GM23338 (cell line): ENCODE measurements at regions not wholly inside any gene's neighbourhood (a gene's known extent, or its start where the extent isn't known, plus 50 kb on each side); places are given as distances from the start of the nearest gene placed in this dataset.

Source experiments
- ATAC-seq: fragments of 200-7000 bp; cut with Tn5 transposase; 3 replicates; pipeline ENCODE4 v1.9.1; 2020
- DNase-seq: peaks from one replicate; pipeline ENCODE4 v3.0.0-alpha.2; 2015; ENCODE audit warnings: low spot score
- H2AFZ ChIP-seq: fragments of 200-600 bp; sonication (generic); 2 replicates; pipeline ENCODE4 v1.8.0; 2016; ENCODE audit warnings: antibody characterized with exemption, mild to moderate bottlenecking, moderate library complexity
- H3F3A ChIP-seq: fragments of 200-600 bp; sonication (generic); replicated peaks from 2 replicates; pipeline ENCODE4 v1.8.0; 2017; ENCODE audit warnings: antibody characterized with exemption, mixed run types, low read depth
- H3K27ac ChIP-seq: fragments of 200-600 bp; sonication (generic); 2 replicates; pipeline ENCODE4 v1.6.1; 2016; ENCODE audit warnings: low read depth
- H3K27me3 ChIP-seq: fragments of 200-600 bp; sonication (generic); 2 replicates; pipeline ENCODE4 v1.8.0; 2016; ENCODE audit warnings: mild to moderate bottlenecking, mixed run types, moderate library complexity; ENCODE audit not compliant: insufficient read depth
- H3K36me3 ChIP-seq: fragments of 200-600 bp; sonication (generic); 2 replicates; pipeline ENCODE4 v1.8.0; 2016; ENCODE audit warnings: mild to moderate bottlenecking; ENCODE audit not compliant: insufficient read depth
- H3K4me1 ChIP-seq: fragments of 200-600 bp; sonication (generic); 2 replicates; pipeline ENCODE4 v1.8.0; 2016; ENCODE audit warnings: mild to moderate bottlenecking, moderate library complexity; ENCODE audit not compliant: insufficient read depth
- H3K4me2 ChIP-seq: fragments of 200-600 bp; sonication (generic); 2 replicates; pipeline ENCODE4 v1.7.1; 2017; ENCODE audit warnings: mixed run types
- H3K4me3 ChIP-seq: fragments of 200-600 bp; sonication (generic); 2 replicates; pipeline ENCODE4 v1.6.1; 2016; ENCODE audit warnings: mixed run types
- H3K79me2 ChIP-seq: fragments of 200-600 bp; sonication (generic); replicated peaks from 2 replicates; pipeline ENCODE4 v1.8.0; 2017; ENCODE audit warnings: mild to moderate bottlenecking; ENCODE audit not compliant: insufficient read depth
- H3K9me2 ChIP-seq: fragments of 200-600 bp; sonication (generic); 2 replicates; pipeline ENCODE4 v1.8.0; 2017; ENCODE audit not compliant: insufficient read depth
- H4K20me1 ChIP-seq: fragments of 200-600 bp; sonication (generic); replicated peaks from 2 replicates; pipeline ENCODE4 v1.8.0; 2017; ENCODE audit warnings: mild to moderate bottlenecking; ENCODE audit not compliant: insufficient read depth
- H3K27ac Mint-ChIP-seq: 2 replicates; pipeline ENCODE4 v1.8.0; 2020; ENCODE audit warnings: inconsistent platforms, mild to moderate bottlenecking, moderate library complexity, mixed read lengths
- H3K27me3 Mint-ChIP-seq: 3 replicates; pipeline ENCODE4 v1.8.0; 2022; ENCODE audit warnings: low read depth, mild to moderate bottlenecking, moderate library complexity, mixed read lengths, inconsistent platforms; ENCODE audit not compliant: insufficient read depth, poor library complexity
- H3K36me3 Mint-ChIP-seq: 3 replicates; pipeline ENCODE4 v1.8.0; 2021; ENCODE audit warnings: low read depth, mild to moderate bottlenecking, inconsistent platforms, moderate library complexity, mixed read lengths
- H3K4me1 Mint-ChIP-seq: 3 replicates; pipeline ENCODE4 v1.8.0; 2020; ENCODE audit warnings: mild to moderate bottlenecking, inconsistent platforms, mixed read lengths
- H3K4me3 Mint-ChIP-seq: 3 replicates; pipeline ENCODE4 v1.8.0; 2021; ENCODE audit warnings: moderate library complexity, mild to moderate bottlenecking, inconsistent platforms, mixed read lengths
- H3K9me3 Mint-ChIP-seq: 3 replicates; pipeline ENCODE4 v1.8.0; 2020; ENCODE audit warnings: moderate library complexity, mild to moderate bottlenecking, inconsistent platforms, mixed read lengths
- EZH2 ChIP-seq: fragments of 200-600 bp; sonication (generic); IDR thresholded peaks from one replicate; pipeline ENCODE4 v1.8.0; 2017; ENCODE audit warnings: antibody characterized with exemption, mild to moderate bottlenecking, low read depth; ENCODE audit not compliant: unreplicated experiment
- EZH2phosphoT487 ChIP-seq: fragments of 200-600 bp; sonication (generic); IDR thresholded peaks from one replicate; pipeline ENCODE4 v1.8.1; 2018; ENCODE audit warnings: antibody characterized with exemption; ENCODE audit not compliant: unreplicated experiment
- NANOG ChIP-seq: IDR thresholded peaks from 2 replicates; pipeline ENCODE4 v1.6.1; 2016; ENCODE audit warnings: antibody characterized with exemption, borderline replicate concordance
- POLR2AphosphoS5 ChIP-seq: IDR thresholded peaks from 2 replicates; pipeline ENCODE4 v1.6.1; 2016; ENCODE audit warnings: antibody characterized with exemption, low read depth
- STAT1 ChIP-seq: IDR thresholded peaks from one replicate; pipeline ENCODE4 v1.6.1; 2016; ENCODE audit warnings: antibody characterized with exemption; ENCODE audit not compliant: unreplicated experiment
- ZNF114 ChIP-seq: fragments of 250-450 bp; sonication (Bioruptor Pico); IDR thresholded peaks from 2 replicates; pipeline ENCODE4 v1.5.0; 2020; ENCODE audit warnings: mild to moderate bottlenecking, moderate library complexity
- ZNF331 ChIP-seq: fragments of 250-450 bp; sonication (Bioruptor Pico); IDR thresholded peaks from 2 replicates; pipeline ENCODE4 v1.5.0; 2020; ENCODE audit warnings: low read depth, mild to moderate bottlenecking, moderate library complexity
- TF ChIP-seq, protein P1 (sequence below): IDR thresholded peaks from 2 replicates; pipeline ENCODE4 v1.6.1; 2016; ENCODE audit warnings: antibody characterized with exemption
- TF ChIP-seq, protein P2 (sequence below), 2 experiments: fragments of 200-600 bp in 1 of 2; sonication (generic) in 1 of 2; conservative IDR thresholded peaks; 2 replicates each; pipeline versions ENCODE4 v1.5.1 to v1.6.1; 2016 to 2017; ENCODE audit warnings: antibody characterized with exemption in 2 of 2, low read depth in 2 of 2, mild to moderate bottlenecking in 2 of 2, moderate library complexity in 1 of 2
- TF ChIP-seq, protein P3 (sequence below): fragments of 250-450 bp; sonication (Bioruptor Pico); IDR thresholded peaks from 2 replicates; pipeline ENCODE4 v1.5.0; 2020; ENCODE audit warnings: mild to moderate bottlenecking, moderate library complexity
- TF ChIP-seq, protein P4 (sequence below): IDR thresholded peaks from one replicate; pipeline ENCODE4 v1.6.1; 2018; ENCODE audit warnings: antibody characterized with exemption; ENCODE audit not compliant: unreplicated experiment

DNA sequence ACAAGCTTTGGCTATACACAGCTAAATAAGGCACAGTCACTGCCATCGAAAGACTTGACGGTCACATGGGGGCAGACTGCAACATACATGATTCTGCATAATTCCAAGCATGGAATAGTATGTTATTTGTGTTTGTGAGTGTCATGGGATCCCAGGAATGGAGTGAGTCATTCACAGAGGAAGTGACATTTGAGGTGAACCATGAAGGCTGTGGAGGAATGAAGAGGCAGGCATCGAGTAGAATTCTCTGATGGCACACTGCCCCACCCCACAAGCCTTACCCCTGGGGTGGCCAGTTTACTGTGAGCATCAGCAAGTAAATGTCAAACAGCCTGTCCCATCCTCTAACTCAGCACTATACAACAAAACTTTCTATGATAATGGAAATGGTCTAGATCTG, 619.7 kb downstream of the MID1IP1 start (continued):
- TF ChIP-seq EZH2 (no peak), POLR2AphosphoS5 (no peak), ZNF114 (CRISPR knock-in tag) (no peak), STAT1 (no peak), ZNF331 (CRISPR knock-in tag) (no peak)
- TF ChIP-seq, protein P1, sequence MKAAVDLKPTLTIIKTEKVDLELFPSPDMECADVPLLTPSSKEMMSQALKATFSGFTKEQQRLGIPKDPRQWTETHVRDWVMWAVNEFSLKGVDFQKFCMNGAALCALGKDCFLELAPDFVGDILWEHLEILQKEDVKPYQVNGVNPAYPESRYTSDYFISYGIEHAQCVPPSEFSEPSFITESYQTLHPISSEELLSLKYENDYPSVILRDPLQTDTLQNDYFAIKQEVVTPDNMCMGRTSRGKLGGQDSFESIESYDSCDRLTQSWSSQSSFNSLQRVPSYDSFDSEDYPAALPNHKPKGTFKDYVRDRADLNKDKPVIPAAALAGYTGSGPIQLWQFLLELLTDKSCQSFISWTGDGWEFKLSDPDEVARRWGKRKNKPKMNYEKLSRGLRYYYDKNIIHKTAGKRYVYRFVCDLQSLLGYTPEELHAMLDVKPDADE, result no peak

DNA sequence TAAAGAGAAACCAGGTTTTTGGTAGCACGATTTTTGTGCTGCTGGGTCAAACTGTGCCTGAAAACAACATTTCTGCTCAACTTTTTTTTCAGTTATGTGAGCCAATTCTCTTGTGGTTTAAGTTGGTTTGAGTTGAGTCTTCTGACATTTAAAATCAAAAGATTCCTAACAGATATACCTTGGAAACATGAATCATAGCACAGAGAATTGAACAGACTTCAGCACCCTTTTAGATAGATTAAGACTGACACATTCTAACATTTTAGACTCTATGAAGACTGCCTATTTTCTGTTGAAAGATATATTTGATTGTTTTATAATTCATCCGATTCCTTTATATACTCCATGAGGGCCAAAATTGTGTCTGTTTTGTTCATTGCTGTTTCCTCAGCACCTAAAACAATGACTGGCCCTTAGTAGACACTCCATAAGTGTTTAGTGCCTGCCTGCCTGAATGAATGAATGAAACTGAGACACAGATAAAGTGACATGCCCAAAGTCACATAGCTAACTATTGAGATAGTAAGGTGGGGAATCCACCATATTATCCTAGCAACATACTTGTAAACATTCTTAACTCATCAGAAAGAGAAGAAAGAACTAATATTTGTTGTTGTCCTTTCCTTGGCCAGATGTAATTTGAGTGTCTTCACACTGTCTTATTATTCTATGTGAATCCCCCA, 624.0 kb downstream of the MID1IP1 start:
- H3K4me2 ChIP-seq, result no peak overlapping the region
- no peaks in the 10 kb centered on the region for H3K9me2 ChIP-seq
- H2AFZ ChIP-seq, result no peak overlapping the region
- Mint-ChIP-seq H3K27me3 (peaks cover 6% of the 10 kb centered on the region), H3K36me3 (no peaks in the 10 kb centered on the region), H3K27ac (no peak overlapping the region), H3K9me3 (no peaks in the 10 kb centered on the region), H3K4me1 (no peaks in the 10 kb centered on the region), H3K4me3 (no peak overlapping the region)
- TF ChIP-seq EZH2 (no peak), EZH2phosphoT487 (no peak), NANOG (no peak), STAT1 (no peak)
- TF ChIP-seq, protein P2, sequence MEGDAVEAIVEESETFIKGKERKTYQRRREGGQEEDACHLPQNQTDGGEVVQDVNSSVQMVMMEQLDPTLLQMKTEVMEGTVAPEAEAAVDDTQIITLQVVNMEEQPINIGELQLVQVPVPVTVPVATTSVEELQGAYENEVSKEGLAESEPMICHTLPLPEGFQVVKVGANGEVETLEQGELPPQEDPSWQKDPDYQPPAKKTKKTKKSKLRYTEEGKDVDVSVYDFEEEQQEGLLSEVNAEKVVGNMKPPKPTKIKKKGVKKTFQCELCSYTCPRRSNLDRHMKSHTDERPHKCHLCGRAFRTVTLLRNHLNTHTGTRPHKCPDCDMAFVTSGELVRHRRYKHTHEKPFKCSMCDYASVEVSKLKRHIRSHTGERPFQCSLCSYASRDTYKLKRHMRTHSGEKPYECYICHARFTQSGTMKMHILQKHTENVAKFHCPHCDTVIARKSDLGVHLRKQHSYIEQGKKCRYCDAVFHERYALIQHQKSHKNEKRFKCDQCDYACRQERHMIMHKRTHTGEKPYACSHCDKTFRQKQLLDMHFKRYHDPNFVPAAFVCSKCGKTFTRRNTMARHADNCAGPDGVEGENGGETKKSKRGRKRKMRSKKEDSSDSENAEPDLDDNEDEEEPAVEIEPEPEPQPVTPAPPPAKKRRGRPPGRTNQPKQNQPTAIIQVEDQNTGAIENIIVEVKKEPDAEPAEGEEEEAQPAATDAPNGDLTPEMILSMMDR (conservative IDR thresholded peaks at IDR 0.05; ENCODE audit: low read depth in 2 of 2), result no peak
- TF ChIP-seq, protein P1, result no peak
- TF ChIP-seq, protein P3, sequence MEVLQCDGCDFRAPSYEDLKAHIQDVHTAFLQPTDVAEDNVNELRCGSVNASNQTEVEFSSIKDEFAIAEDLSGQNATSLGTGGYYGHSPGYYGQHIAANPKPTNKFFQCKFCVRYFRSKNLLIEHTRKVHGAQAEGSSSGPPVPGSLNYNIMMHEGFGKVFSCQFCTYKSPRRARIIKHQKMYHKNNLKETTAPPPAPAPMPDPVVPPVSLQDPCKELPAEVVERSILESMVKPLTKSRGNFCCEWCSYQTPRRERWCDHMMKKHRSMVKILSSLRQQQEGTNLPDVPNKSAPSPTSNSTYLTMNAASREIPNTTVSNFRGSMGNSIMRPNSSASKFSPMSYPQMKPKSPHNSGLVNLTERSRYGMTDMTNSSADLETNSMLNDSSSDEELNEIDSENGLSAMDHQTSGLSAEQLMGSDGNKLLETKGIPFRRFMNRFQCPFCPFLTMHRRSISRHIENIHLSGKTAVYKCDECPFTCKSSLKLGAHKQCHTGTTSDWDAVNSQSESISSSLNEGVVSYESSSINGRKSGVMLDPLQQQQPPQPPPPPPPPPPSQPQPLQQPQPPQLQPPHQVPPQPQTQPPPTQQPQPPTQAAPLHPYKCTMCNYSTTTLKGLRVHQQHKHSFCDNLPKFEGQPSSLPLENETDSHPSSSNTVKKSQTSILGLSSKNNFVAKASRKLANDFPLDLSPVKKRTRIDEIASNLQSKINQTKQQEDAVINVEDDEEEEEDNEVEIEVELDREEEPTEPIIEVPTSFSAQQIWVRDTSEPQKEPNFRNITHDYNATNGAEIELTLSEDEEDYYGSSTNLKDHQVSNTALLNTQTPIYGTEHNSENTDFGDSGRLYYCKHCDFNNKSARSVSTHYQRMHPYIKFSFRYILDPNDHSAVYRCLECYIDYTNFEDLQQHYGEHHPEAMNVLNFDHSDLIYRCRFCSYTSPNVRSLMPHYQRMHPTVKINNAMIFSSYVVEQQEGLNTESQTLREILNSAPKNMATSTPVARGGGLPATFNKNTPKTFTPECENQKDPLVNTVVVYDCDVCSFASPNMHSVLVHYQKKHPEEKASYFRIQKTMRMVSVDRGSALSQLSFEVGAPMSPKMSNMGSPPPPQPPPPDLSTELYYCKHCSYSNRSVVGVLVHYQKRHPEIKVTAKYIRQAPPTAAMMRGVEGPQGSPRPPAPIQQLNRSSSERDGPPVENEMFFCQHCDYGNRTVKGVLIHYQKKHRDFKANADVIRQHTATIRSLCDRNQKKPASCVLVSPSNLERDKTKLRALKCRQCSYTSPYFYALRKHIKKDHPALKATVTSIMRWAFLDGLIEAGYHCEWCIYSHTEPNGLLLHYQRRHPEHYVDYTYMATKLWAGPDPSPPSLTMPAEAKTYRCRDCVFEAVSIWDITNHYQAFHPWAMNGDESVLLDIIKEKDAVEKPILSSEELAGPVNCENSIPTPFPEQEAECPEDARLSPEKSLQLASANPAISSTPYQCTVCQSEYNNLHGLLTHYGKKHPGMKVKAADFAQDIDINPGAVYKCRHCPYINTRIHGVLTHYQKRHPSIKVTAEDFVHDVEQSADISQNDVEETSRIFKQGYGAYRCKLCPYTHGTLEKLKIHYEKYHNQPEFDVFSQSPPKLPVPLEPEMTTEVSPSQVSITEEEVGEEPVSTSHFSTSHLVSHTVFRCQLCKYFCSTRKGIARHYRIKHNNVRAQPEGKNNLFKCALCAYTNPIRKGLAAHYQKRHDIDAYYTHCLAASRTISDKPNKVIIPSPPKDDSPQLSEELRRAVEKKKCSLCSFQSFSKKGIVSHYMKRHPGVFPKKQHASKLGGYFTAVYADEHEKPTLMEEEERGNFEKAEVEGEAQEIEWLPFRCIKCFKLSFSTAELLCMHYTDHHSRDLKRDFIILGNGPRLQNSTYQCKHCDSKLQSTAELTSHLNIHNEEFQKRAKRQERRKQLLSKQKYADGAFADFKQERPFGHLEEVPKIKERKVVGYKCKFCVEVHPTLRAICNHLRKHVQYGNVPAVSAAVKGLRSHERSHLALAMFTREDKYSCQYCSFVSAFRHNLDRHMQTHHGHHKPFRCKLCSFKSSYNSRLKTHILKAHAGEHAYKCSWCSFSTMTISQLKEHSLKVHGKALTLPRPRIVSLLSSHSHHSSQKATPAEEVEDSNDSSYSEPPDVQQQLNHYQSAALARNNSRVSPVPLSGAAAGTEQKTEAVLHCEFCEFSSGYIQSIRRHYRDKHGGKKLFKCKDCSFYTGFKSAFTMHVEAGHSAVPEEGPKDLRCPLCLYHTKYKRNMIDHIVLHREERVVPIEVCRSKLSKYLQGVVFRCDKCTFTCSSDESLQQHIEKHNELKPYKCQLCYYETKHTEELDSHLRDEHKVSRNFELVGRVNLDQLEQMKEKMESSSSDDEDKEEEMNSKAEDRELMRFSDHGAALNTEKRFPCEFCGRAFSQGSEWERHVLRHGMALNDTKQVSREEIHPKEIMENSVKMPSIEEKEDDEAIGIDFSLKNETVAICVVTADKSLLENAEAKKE (CRISPR knock-in tag), result no peak
- TF ChIP-seq, protein P4, sequence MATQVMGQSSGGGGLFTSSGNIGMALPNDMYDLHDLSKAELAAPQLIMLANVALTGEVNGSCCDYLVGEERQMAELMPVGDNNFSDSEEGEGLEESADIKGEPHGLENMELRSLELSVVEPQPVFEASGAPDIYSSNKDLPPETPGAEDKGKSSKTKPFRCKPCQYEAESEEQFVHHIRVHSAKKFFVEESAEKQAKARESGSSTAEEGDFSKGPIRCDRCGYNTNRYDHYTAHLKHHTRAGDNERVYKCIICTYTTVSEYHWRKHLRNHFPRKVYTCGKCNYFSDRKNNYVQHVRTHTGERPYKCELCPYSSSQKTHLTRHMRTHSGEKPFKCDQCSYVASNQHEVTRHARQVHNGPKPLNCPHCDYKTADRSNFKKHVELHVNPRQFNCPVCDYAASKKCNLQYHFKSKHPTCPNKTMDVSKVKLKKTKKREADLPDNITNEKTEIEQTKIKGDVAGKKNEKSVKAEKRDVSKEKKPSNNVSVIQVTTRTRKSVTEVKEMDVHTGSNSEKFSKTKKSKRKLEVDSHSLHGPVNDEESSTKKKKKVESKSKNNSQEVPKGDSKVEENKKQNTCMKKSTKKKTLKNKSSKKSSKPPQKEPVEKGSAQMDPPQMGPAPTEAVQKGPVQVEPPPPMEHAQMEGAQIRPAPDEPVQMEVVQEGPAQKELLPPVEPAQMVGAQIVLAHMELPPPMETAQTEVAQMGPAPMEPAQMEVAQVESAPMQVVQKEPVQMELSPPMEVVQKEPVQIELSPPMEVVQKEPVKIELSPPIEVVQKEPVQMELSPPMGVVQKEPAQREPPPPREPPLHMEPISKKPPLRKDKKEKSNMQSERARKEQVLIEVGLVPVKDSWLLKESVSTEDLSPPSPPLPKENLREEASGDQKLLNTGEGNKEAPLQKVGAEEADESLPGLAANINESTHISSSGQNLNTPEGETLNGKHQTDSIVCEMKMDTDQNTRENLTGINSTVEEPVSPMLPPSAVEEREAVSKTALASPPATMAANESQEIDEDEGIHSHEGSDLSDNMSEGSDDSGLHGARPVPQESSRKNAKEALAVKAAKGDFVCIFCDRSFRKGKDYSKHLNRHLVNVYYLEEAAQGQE, result no peak
- no peaks in the 10 kb centered on the region for H4K20me1 ChIP-seq
- no peaks in the 10 kb centered on the region for H3F3A ChIP-seq
- no peak for ATAC-seq
- no peaks in the 10 kb centered on the region for H3K79me2 ChIP-seq
- no peaks in the 10 kb centered on the region for H3K36me3 ChIP-seq
- no peaks in the 10 kb centered on the region for H3K4me1 ChIP-seq
- DNase-seq, result no peak
- no peak overlapping the region for H3K4me3 ChIP-seq
- no peak overlapping the region for H3K27ac ChIP-seq
- H3K27me3 ChIP-seq, result no peaks in the 10 kb centered on the region
